ENCODE measurements at regions not wholly inside any gene's neighbourhood (a gene's known extent, or its start where the extent isn't known, plus 50 kb on each side); places are given as distances from the start of the nearest gene placed in this dataset.

- no peak for DNase-seq
- Mint-ChIP-seq H3K4me1 (no peaks in the 10 kb centered on the region), H3K27ac (no peak overlapping the region), H3K36me3 (ENCODE audit: low read depth) (no peaks in the 10 kb centered on the region), H3K9me3 (no peaks in the 10 kb centered on the region), H3K27me3 (ENCODE audit: insufficient read depth) (peaks cover 13% of the 10 kb centered on the region), H3K4me3 (no peak overlapping the region)
- Histone ChIP-seq H3K27ac (ENCODE audit: low read depth, low read length) (no peak overlapping the region), H3K9me3 (ENCODE audit: control insufficient read depth, low read length) (no peaks in the 10 kb centered on the region), H3K4me3 (ENCODE audit: low read length) (no peak overlapping the region), H3K4me1 (ENCODE audit: control insufficient read depth, insufficient read depth, low read length) (no peaks in the 10 kb centered on the region), H3K9ac (ENCODE audit: extremely low read depth, low read length, poor library complexity, severe bottlenecking) (no peak overlapping the region), H3K27me3 (ENCODE audit: control insufficient read depth, insufficient read depth, low read length, poor library complexity, severe bottlenecking) (no peaks in the 10 kb centered on the region), H3K36me3 (ENCODE audit: control insufficient read depth, insufficient read depth, low read length) (no peaks in the 10 kb centered on the region)
- WGBS, 2 experiments (ENCODE audit: insufficient coverage in 1 of 2, insufficient read length in 1 of 2), result no CpG with 5 or more reads among the region's 1 CpG
- TF ChIP-seq CTCF (conservative IDR thresholded peaks at IDR 0.05), result no peak
These were observed 51.5 kb upstream of the GRM3 start for GRCh38 chr7:86592185-86592584.

DNA sequence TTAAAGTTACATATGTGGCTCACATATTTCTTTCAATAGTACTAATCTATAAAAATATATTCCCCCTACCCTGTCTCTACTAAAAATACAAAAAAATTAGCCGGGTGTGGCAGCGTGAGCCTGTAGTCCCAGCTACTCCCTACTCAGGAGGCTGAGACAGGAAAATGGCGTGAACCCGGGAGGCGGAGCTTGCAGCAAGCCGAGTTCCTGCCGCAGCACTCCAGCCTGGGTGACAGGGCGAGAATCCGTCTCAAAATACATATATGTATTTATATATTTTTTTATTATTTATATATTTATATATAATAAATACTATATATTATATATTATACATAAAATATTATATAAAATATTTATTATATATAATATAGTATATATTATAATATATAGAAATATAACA lies 69.7 kb upstream of the GRM3 start:
- Histone ChIP-seq H3K27ac (ENCODE audit: low read depth, low read length) (no peak overlapping the region), H3K4me1 (ENCODE audit: control insufficient read depth, insufficient read depth, low read length) (no peaks in the 10 kb centered on the region), H3K9ac (ENCODE audit: extremely low read depth, low read length, poor library complexity, severe bottlenecking) (no peak overlapping the region), H3K4me3 (ENCODE audit: low read length) (no peak overlapping the region), H3K27me3 (ENCODE audit: control insufficient read depth, insufficient read depth, low read length, poor library complexity, severe bottlenecking) (peaks cover 4% of the 10 kb centered on the region), H3K36me3 (ENCODE audit: control insufficient read depth, insufficient read depth, low read length) (no peaks in the 10 kb centered on the region), H3K9me3 (ENCODE audit: control insufficient read depth, low read length) (no peaks in the 10 kb centered on the region)
- DNase-seq, result peak; percentile 62
- TF ChIP-seq CTCF (conservative IDR thresholded peaks at IDR 0.05), result no peak
- Mint-ChIP-seq H3K27ac (no peak overlapping the region), H3K4me3 (no peak overlapping the region), H3K36me3 (ENCODE audit: low read depth) (no peaks in the 10 kb centered on the region), H3K9me3 (peaks cover 2% of the 10 kb centered on the region), H3K27me3 (ENCODE audit: insufficient read depth) (peaks cover 4% of the 10 kb centered on the region), H3K4me1 (peaks cover 3% of the 10 kb centered on the region)
- 89 to 90% methylated on average over 5 of the region's 9 CpGs for WGBS, 2 experiments (ENCODE audit: insufficient coverage in 1 of 2, insufficient read length in 1 of 2)

DNA sequence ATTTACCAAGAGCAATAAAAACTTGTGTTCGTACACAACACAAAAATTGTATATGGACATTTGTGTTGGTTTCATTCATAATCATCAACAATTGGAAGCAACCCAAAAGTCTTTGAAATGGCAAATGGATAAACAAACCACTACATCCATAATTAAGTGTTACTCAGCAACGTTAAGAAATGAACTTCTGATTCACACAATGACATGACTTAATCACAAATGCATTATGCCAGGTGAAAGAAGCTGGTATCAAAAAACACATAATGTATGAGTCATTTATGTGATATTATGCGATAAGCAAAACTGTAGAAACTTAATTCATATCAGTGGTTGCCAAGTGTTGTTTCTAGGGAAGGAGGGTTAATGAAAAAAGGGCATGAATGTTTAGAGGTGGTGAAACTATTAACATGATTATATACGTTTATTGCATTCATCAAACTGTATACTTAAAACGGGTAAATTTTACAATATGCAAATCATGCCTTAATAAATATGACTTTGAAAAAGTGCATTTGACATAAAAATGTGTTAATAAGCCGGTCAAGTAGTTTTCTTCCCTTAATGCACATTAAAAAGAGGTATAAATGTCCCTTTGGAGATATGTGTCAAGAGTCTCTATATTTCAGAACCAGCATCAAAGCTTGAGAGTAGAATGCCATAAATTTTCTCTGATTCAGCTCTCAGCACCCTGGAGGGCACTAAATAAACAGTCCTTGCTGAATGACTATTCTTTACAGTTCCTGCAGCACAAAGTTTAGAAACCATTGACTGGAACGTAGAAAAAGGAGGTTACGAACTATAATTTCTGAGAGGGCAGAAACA lies 84.8 kb upstream of the GRM3 start:
- Mint-ChIP-seq H3K4me3 (no peak overlapping the region), H3K4me1 (no peaks in the 10 kb centered on the region), H3K36me3 (ENCODE audit: low read depth) (no peaks in the 10 kb centered on the region), H3K27ac (no peak overlapping the region), H3K27me3 (ENCODE audit: insufficient read depth) (no peaks in the 10 kb centered on the region), H3K9me3 (peaks cover 2% of the 10 kb centered on the region)
- Histone ChIP-seq H3K9ac (ENCODE audit: extremely low read depth, low read length, poor library complexity, severe bottlenecking) (no peak overlapping the region), H3K36me3 (ENCODE audit: control insufficient read depth, insufficient read depth, low read length) (no peaks in the 10 kb centered on the region), H3K9me3 (ENCODE audit: control insufficient read depth, low read length) (no peaks in the 10 kb centered on the region), H3K4me3 (ENCODE audit: low read length) (no peak overlapping the region), H3K4me1 (ENCODE audit: control insufficient read depth, insufficient read depth, low read length) (no peaks in the 10 kb centered on the region), H3K27me3 (ENCODE audit: control insufficient read depth, insufficient read depth, low read length, poor library complexity, severe bottlenecking) (no peaks in the 10 kb centered on the region), H3K27ac (ENCODE audit: low read depth, low read length) (no peak overlapping the region)
- TF ChIP-seq CTCF (conservative IDR thresholded peaks at IDR 0.05), result no peak
- 79 to 94% methylated on average over 5 to 7 of the region's 8 CpGs for WGBS, 2 experiments (ENCODE audit: insufficient coverage in 1 of 2, insufficient read length in 1 of 2)
- DNase-seq, result no peak
